Neuronal stem cell (in vitro differentiated cells): ENCODE measurements at regions not wholly inside any gene's neighbourhood (a gene's known extent, or its start where the extent isn't known, plus 50 kb on each side); places are given as distances from the start of the nearest gene placed in this dataset.

Source experiments
- DNase-seq: peaks from one replicate; pipeline ENCODE4 v3.0.0-alpha.2; 2013; ENCODE audit warnings: low spot score
- H2AFZ ChIP-seq: one replicate; pipeline ENCODE4 v1.6.1; 2013; ENCODE audit warnings: mild to moderate bottlenecking, low read length, inconsistent platforms
- H2AK5ac ChIP-seq: 2 replicates; pipeline ENCODE4 v1.6.1; 2013; ENCODE audit warnings: low read depth, mild to moderate bottlenecking, inconsistent platforms, low read length, moderate library complexity, mixed read lengths
- H2BK120ac ChIP-seq: 2 replicates; pipeline ENCODE4 v1.6.1; 2013; ENCODE audit warnings: low read depth, mild to moderate bottlenecking, inconsistent platforms, low read length, moderate library complexity, mixed read lengths
- H2BK12ac ChIP-seq: one replicate; pipeline ENCODE4 v1.6.1; 2013; ENCODE audit warnings: low read length, inconsistent platforms
- H2BK15ac ChIP-seq: 2 replicates; pipeline ENCODE4 v1.6.1; 2013; ENCODE audit warnings: mild to moderate bottlenecking, low read length, inconsistent platforms, mixed read lengths
- H2BK5ac ChIP-seq: one replicate; pipeline ENCODE4 v1.6.1; 2013; ENCODE audit warnings: inconsistent platforms, mild to moderate bottlenecking, low read length, moderate library complexity
- H3K14ac ChIP-seq: one replicate; pipeline ENCODE4 v1.6.1; 2013; ENCODE audit warnings: low read length, inconsistent platforms
- H3K18ac ChIP-seq: 2 replicates; pipeline ENCODE4 v1.6.1; 2013; ENCODE audit warnings: low read length, inconsistent platforms
- H3K23ac ChIP-seq: 2 replicates; pipeline ENCODE4 v1.6.1; 2013; ENCODE audit warnings: low read depth, mild to moderate bottlenecking, mixed read lengths, low read length, inconsistent platforms; ENCODE audit not compliant: poor library complexity
- H3K27ac ChIP-seq: replicated peaks from 3 replicates; pipeline ENCODE4 v1.5.1; 2013; ENCODE audit warnings: low read length, inconsistent platforms
- H3K27me3 ChIP-seq, 3 experiments: 2 replicates each; pipeline ENCODE4 v1.6.1; 2013; ENCODE audit warnings: low read length in 3 of 3, mild to moderate bottlenecking in 2 of 3, inconsistent platforms in 1 of 3, low read depth in 1 of 3, mixed read lengths in 1 of 3, moderate library complexity in 1 of 3; ENCODE audit not compliant: control insufficient read depth in 3 of 3, insufficient read depth in 3 of 3
- H3K36me3 ChIP-seq, 2 donors: replicated peaks in 1 of 2; 2 replicates each; pipeline ENCODE4 v1.6.1; 2013; ENCODE audit warnings: low read length in 2 of 2; ENCODE audit not compliant: control insufficient read depth in 2 of 2, insufficient read depth in 2 of 2
- H3K4ac ChIP-seq: 2 replicates; pipeline ENCODE4 v1.6.1; 2013; ENCODE audit warnings: inconsistent platforms, mild to moderate bottlenecking, low read length, moderate library complexity
- H3K4me1 ChIP-seq, 2 donors: 1 replicate in 1 of 2; 2 replicates in 1 of 2; pipeline ENCODE4 v1.6.1; 2013; ENCODE audit warnings: low read length in 2 of 2, low read depth in 1 of 2; ENCODE audit not compliant: control insufficient read depth in 2 of 2, insufficient read depth in 1 of 2
- H3K4me2 ChIP-seq: one replicate; pipeline ENCODE4 v1.6.1; 2013; ENCODE audit warnings: mild to moderate bottlenecking, low read length, inconsistent platforms; ENCODE audit not compliant: insufficient read depth, poor library complexity, severe bottlenecking
- H3K4me3 ChIP-seq, 2 donors: 2 replicates each; pipeline ENCODE4 v1.5.1; 2013; ENCODE audit warnings: low read length in 2 of 2, mild to moderate bottlenecking in 2 of 2, inconsistent platforms in 1 of 2, moderate library complexity in 1 of 2
- H3K79me1 ChIP-seq: one replicate; pipeline ENCODE4 v1.6.1; 2013; ENCODE audit warnings: low read depth, mild to moderate bottlenecking, inconsistent platforms, low read length, moderate library complexity
- H3K9ac ChIP-seq: one replicate; pipeline ENCODE4 v1.6.1; 2013; ENCODE audit warnings: mild to moderate bottlenecking, low read depth, low read length, inconsistent platforms; ENCODE audit not compliant: poor library complexity
- H3K9me3 ChIP-seq, 2 donors: replicated peaks in 1 of 2; 2 replicates each; pipeline versions ENCODE3 to v1.6.1; 2013; ENCODE audit warnings: low read length in 2 of 2, mild to moderate bottlenecking in 2 of 2, inconsistent platforms in 1 of 2, low read depth in 1 of 2, mixed read lengths in 1 of 2, moderate library complexity in 1 of 2; ENCODE audit not compliant: control insufficient read depth in 2 of 2, insufficient read depth in 1 of 2
- H4K8ac ChIP-seq: one replicate; pipeline ENCODE4 v1.6.1; 2013; ENCODE audit warnings: low read depth, mild to moderate bottlenecking, inconsistent platforms, low read length, moderate library complexity
- H4K91ac ChIP-seq: one replicate; pipeline ENCODE4 v1.6.1; 2013; ENCODE audit warnings: low read length, low read depth, mild to moderate bottlenecking, inconsistent platforms; ENCODE audit not compliant: poor library complexity
- WGBS, 2 donors: extraction: QIAGEN DNeasy Blood & Tissue Kit; methylation state at CpG; one replicate each; pipeline ENCODE4 v1.1.7; 2013; ENCODE audit warnings: missing lambda C conversion rate in 2 of 2, mixed read lengths in 1 of 2; ENCODE audit not compliant: insufficient read length in 2 of 2, insufficient replicate concordance in 1 of 2; ENCODE audit errors: extremely low coverage in 2 of 2; 5-methylcytosine and 5-hydroxymethylcytosine counted together

GRCh38 chr2:103734911-103735310 is 973.1 kb downstream of the TMEM182 start:
- no peak overlapping the region for H3K27ac ChIP-seq

GRCh38 chr2:103738108-103738507 is 976.3 kb downstream of the TMEM182 start:
- Histone ChIP-seq H2AK5ac (no peak overlapping the region), H3K9ac (no peak overlapping the region), H3K36me3 (no peaks in the 10 kb centered on the region), H3K27ac (no peak overlapping the region), H3K4me1 (peaks cover 0 to 5% of the 10 kb centered on the region in 2 donors), H3K79me1 (no peaks in the 10 kb centered on the region), H3K14ac (no peak overlapping the region), H4K8ac (no peak overlapping the region), H3K27me3 (no peaks in the 10 kb centered on the region), H2AFZ (no peak overlapping the region), H2BK120ac (no peak overlapping the region), H3K4me2 (no peak overlapping the region), H3K4ac (no peak overlapping the region), H3K18ac (no peak overlapping the region), H2BK12ac (no peak overlapping the region), H3K9me3 (peaks cover 13 to 19% of the 10 kb centered on the region in 2 donors), H2BK5ac (no peak overlapping the region), H4K91ac (no peak overlapping the region), H2BK15ac (no peak overlapping the region), H3K4me3 (no peak overlapping the region), H3K23ac (no peak overlapping the region)
- no CpG with 5 or more reads among the region's 3 CpGs for WGBS, 2 donors
- DNase-seq, result no peak

More at GRCh38 chr2:103734911-103735310, 973.1 kb downstream of the TMEM182 start:
- no peaks in the 10 kb centered on the region for H3K79me1 ChIP-seq
- no peak overlapping the region for H4K8ac ChIP-seq
- no peak overlapping the region for H4K91ac ChIP-seq
- H3K9me3 ChIP-seq, result peaks cover 13 to 25% of the 10 kb centered on the region in 2 donors
- H3K9ac ChIP-seq, result no peak overlapping the region
- peaks cover 0 to 5% of the 10 kb centered on the region in 2 donors for H3K4me1 ChIP-seq
- H2BK12ac ChIP-seq, result peak overlapping the region; percentile 9
- H2BK15ac ChIP-seq, result no peak overlapping the region
- H3K36me3 ChIP-seq, result no peaks in the 10 kb centered on the region
- peak overlapping the region; percentile 30 for H2AK5ac ChIP-seq
- no peak overlapping the region for H3K14ac ChIP-seq
- no peak for DNase-seq
- no peak overlapping the region for H3K23ac ChIP-seq
- no peak overlapping the region for H3K4ac ChIP-seq
- H3K27me3 ChIP-seq, result no peaks in the 10 kb centered on the region
- no peak overlapping the region for H2BK5ac ChIP-seq
- H2BK120ac ChIP-seq, result no peak overlapping the region
- no peak overlapping the region for H3K4me2 ChIP-seq
- H3K18ac ChIP-seq, result peak overlapping the region; percentile 80
- no peak overlapping the region for H3K4me3 ChIP-seq
- H2AFZ ChIP-seq, result no peak overlapping the region

- H3K27me3 ChIP-seq, result no peaks in the 10 kb centered on the region
- H3K27ac ChIP-seq, result no peak overlapping the region
- no peak overlapping the region for H4K8ac ChIP-seq
- H3K4me2 ChIP-seq, result no peak overlapping the region
- no peak overlapping the region for H3K18ac ChIP-seq
- no peak overlapping the region for H2AK5ac ChIP-seq
- no CpG with 5 or more reads among the region's 1 CpG for WGBS, 2 donors
- H3K9ac ChIP-seq, result no peak overlapping the region
- no peak overlapping the region for H2BK5ac ChIP-seq
- H3K14ac ChIP-seq, result no peak overlapping the region
- H2AFZ ChIP-seq, result no peak overlapping the region
- no peak overlapping the region for H4K91ac ChIP-seq
- no peak overlapping the region for H3K23ac ChIP-seq
- no peaks in the 10 kb centered on the region for H3K36me3 ChIP-seq
- H3K9me3 ChIP-seq, result peaks cover 8 to 14% of the 10 kb centered on the region in 2 donors
- H3K4me1 ChIP-seq, result peaks cover 0 to 5% of the 10 kb centered on the region in 2 donors
- H3K79me1 ChIP-seq, result no peaks in the 10 kb centered on the region
- H3K4ac ChIP-seq, result no peak overlapping the region
- H2BK120ac ChIP-seq, result no peak overlapping the region
- H2BK15ac ChIP-seq, result no peak overlapping the region
- no peak for DNase-seq
- H3K4me3 ChIP-seq, result no peak overlapping the region
- no peak overlapping the region for H2BK12ac ChIP-seq
These were observed 976.8 kb downstream of the TMEM182 start for GRCh38 chr2:103738606-103739005.

GRCh38 chr2:103739186-103739585 is 977.4 kb downstream of the TMEM182 start:
- no peaks in the 10 kb centered on the region for H3K27me3 ChIP-seq
- H3K23ac ChIP-seq, result no peak overlapping the region
- H2AK5ac ChIP-seq, result no peak overlapping the region
- H2AFZ ChIP-seq, result no peak overlapping the region
- H3K4me1 ChIP-seq, result peaks cover 0 to 5% of the 10 kb centered on the region in 2 donors
- no peak overlapping the region for H4K91ac ChIP-seq
- no peak overlapping the region for H2BK12ac ChIP-seq
- no peak overlapping the region for H3K4me2 ChIP-seq
- no peak overlapping the region for H3K18ac ChIP-seq
- H4K8ac ChIP-seq, result no peak overlapping the region
- no CpG with 5 or more reads among the region's 3 CpGs for WGBS, 2 donors
- H2BK120ac ChIP-seq, result no peak overlapping the region
- no peaks in the 10 kb centered on the region for H3K36me3 ChIP-seq
- H3K79me1 ChIP-seq, result no peaks in the 10 kb centered on the region
- no peak overlapping the region for H3K9ac ChIP-seq
- peaks cover 5 to 10% of the 10 kb centered on the region in 2 donors for H3K9me3 ChIP-seq
- H3K27ac ChIP-seq, result no peak overlapping the region
- H3K4ac ChIP-seq, result no peak overlapping the region
- no peak overlapping the region for H3K14ac ChIP-seq
- no peak overlapping the region for H3K4me3 ChIP-seq
- no peak overlapping the region for H2BK15ac ChIP-seq
- no peak for DNase-seq
- H2BK5ac ChIP-seq, result no peak overlapping the region
